IPS-18a (cell line): ENCODE measurements at regions not wholly inside any gene's neighbourhood (a gene's known extent, or its start where the extent isn't known, plus 50 kb on each side); places are given as distances from the start of the nearest gene placed in this dataset.

Experiments used
- H3K27ac ChIP-seq: one replicate; pipeline ENCODE4 v1.5.1; 2013; ENCODE audit warnings: low read length
- H3K27me3 ChIP-seq: one replicate; pipeline ENCODE4 v1.6.1; 2013; ENCODE audit warnings: mild to moderate bottlenecking, low read length; ENCODE audit not compliant: control insufficient read depth, insufficient read depth
- H3K36me3 ChIP-seq: one replicate; pipeline ENCODE4 v1.6.1; 2013; ENCODE audit warnings: low read depth, low read length; ENCODE audit not compliant: control insufficient read depth
- H3K4me1 ChIP-seq: one replicate; pipeline ENCODE4 v1.6.1; 2013; ENCODE audit warnings: low read depth, low read length; ENCODE audit not compliant: control insufficient read depth
- H3K4me3 ChIP-seq: one replicate; pipeline ENCODE4 v1.5.1; 2013; ENCODE audit warnings: low read length
- H3K9ac ChIP-seq: one replicate; pipeline ENCODE4 v1.6.1; 2013; ENCODE audit warnings: mild to moderate bottlenecking, low read length, moderate library complexity
- H3K9me3 ChIP-seq: one replicate; pipeline ENCODE4 v1.6.1; 2013; ENCODE audit warnings: low read depth, low read length; ENCODE audit not compliant: control insufficient read depth

GRCh38 chr1:228825840-228826484, 90.7 kb downstream of the RHOU start:
- H3K4me1 ChIP-seq, result peaks cover 10% of the 10 kb centered on the region
- no peak overlapping the region for H3K4me3 ChIP-seq
- H3K27ac ChIP-seq, result no peak overlapping the region
- H3K36me3 ChIP-seq, result no peaks in the 10 kb centered on the region
- no peaks in the 10 kb centered on the region for H3K9me3 ChIP-seq
- no peak overlapping the region for H3K9ac ChIP-seq
- H3K27me3 ChIP-seq, result no peaks in the 10 kb centered on the region

- H3K27me3 ChIP-seq, result no peaks in the 10 kb centered on the region
- no peak overlapping the region for H3K9ac ChIP-seq
- no peak overlapping the region for H3K4me3 ChIP-seq
- peaks cover 10% of the 10 kb centered on the region for H3K4me1 ChIP-seq
- no peak overlapping the region for H3K27ac ChIP-seq
- no peaks in the 10 kb centered on the region for H3K36me3 ChIP-seq
- no peaks in the 10 kb centered on the region for H3K9me3 ChIP-seq
Observed at GRCh38 chr1:228827019-228827418, 91.7 kb downstream of the RHOU start.

- Histone ChIP-seq H3K4me3 (no peak overlapping the region), H3K4me1 (peaks cover 10% of the 10 kb centered on the region), H3K9ac (no peak overlapping the region), H3K27ac (no peak overlapping the region), H3K27me3 (no peaks in the 10 kb centered on the region), H3K9me3 (no peaks in the 10 kb centered on the region), H3K36me3 (no peaks in the 10 kb centered on the region)
Observed at GRCh38 chr1:228828151-228828550, 92.9 kb downstream of the RHOU start.

GRCh38 chr1:228830185-228830953, 95.1 kb downstream of the RHOU start:
- no peak overlapping the region for H3K9ac ChIP-seq
- H3K9me3 ChIP-seq, result no peaks in the 10 kb centered on the region
- no peak overlapping the region for H3K27ac ChIP-seq
- no peaks in the 10 kb centered on the region for H3K27me3 ChIP-seq
- no peak overlapping the region for H3K4me3 ChIP-seq
- no peaks in the 10 kb centered on the region for H3K36me3 ChIP-seq
- H3K4me1 ChIP-seq, result peaks cover 10% of the 10 kb centered on the region

GRCh38 chr1:228830954-228831481, 95.7 kb downstream of the RHOU start:
- Histone ChIP-seq H3K27me3 (no peaks in the 10 kb centered on the region), H3K4me3 (no peak overlapping the region), H3K36me3 (no peaks in the 10 kb centered on the region), H3K9ac (no peak overlapping the region), H3K4me1 (peaks cover 10% of the 10 kb centered on the region), H3K9me3 (no peaks in the 10 kb centered on the region), H3K27ac (no peak overlapping the region)

- no peak overlapping the region for H3K9ac ChIP-seq
Observed at GRCh38 chr1:228833911-228834688, 98.8 kb downstream of the RHOU start.

GRCh38 chr1:228835456-228835855, 100.2 kb downstream of the RHOU start:
- Histone ChIP-seq H3K9ac (no peak overlapping the region), H3K4me1 (no peaks in the 10 kb centered on the region), H3K27me3 (no peaks in the 10 kb centered on the region), H3K4me3 (no peak overlapping the region), H3K9me3 (no peaks in the 10 kb centered on the region), H3K27ac (no peak overlapping the region), H3K36me3 (no peaks in the 10 kb centered on the region)

More at GRCh38 chr1:228833911-228834688, 98.8 kb downstream of the RHOU start:
- H3K27me3 ChIP-seq, result no peaks in the 10 kb centered on the region
- no peaks in the 10 kb centered on the region for H3K36me3 ChIP-seq
- no peaks in the 10 kb centered on the region for H3K9me3 ChIP-seq
- H3K4me3 ChIP-seq, result no peak overlapping the region
- no peak overlapping the region for H3K27ac ChIP-seq
- no peaks in the 10 kb centered on the region for H3K4me1 ChIP-seq

GRCh38 chr1:228835911-228836310, 100.6 kb downstream of the RHOU start:
- H3K27me3 ChIP-seq, result no peaks in the 10 kb centered on the region

GRCh38 chr1:228836427-228836826, 101.1 kb downstream of the RHOU start:
- no peak overlapping the region for H3K27ac ChIP-seq
- H3K36me3 ChIP-seq, result no peaks in the 10 kb centered on the region
- no peaks in the 10 kb centered on the region for H3K27me3 ChIP-seq
- no peaks in the 10 kb centered on the region for H3K4me1 ChIP-seq
- no peak overlapping the region for H3K9ac ChIP-seq
- no peaks in the 10 kb centered on the region for H3K9me3 ChIP-seq
- H3K4me3 ChIP-seq, result no peak overlapping the region

More at GRCh38 chr1:228835911-228836310, 100.6 kb downstream of the RHOU start:
- Histone ChIP-seq H3K9ac (no peak overlapping the region), H3K4me1 (no peaks in the 10 kb centered on the region), H3K27ac (no peak overlapping the region), H3K36me3 (no peaks in the 10 kb centered on the region), H3K9me3 (no peaks in the 10 kb centered on the region), H3K4me3 (no peak overlapping the region)

GRCh38 chr1:228837032-228837431, 101.8 kb downstream of the RHOU start:
- H3K4me3 ChIP-seq, result no peak overlapping the region
- no peak overlapping the region for H3K27ac ChIP-seq
- H3K27me3 ChIP-seq, result no peaks in the 10 kb centered on the region
- no peaks in the 10 kb centered on the region for H3K9me3 ChIP-seq
- no peaks in the 10 kb centered on the region for H3K4me1 ChIP-seq
- no peak overlapping the region for H3K9ac ChIP-seq
- H3K36me3 ChIP-seq, result no peaks in the 10 kb centered on the region
